ENCODE measurements at regions not wholly inside any gene's neighbourhood (a gene's known extent, or its start where the extent isn't known, plus 50 kb on each side); places are given as distances from the start of the nearest gene placed in this dataset.

DNA sequence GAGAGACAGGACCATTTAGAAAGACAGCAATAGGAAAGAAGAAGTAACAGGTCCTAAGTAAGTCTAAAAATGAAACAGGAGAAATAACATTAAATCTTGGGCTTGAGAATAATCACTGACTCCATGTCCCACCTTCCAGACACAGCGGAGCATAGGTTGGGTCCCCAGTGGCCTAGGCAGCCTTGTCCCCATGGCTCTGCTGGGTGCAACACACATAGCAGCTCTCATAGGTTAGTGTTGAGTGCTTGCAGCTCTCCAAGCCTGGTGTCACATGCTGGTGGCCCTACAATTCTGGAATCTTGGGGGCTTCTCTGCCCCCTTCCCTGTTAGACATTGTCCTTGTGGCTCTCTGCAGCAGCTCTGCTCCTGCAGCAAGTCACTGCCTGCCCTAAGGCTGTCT lies 952.8 kb upstream of the ADGRL2 start:
- TF ChIP-seq CTCF (IDR thresholded peaks at IDR 0.05; ENCODE audit: insufficient read depth, low read length, poor library complexity, severe bottlenecking), result no peak
- TF ChIP-seq EZH2phosphoT487 (conservative IDR thresholded peaks at IDR 0.05; ENCODE audit: low read length), result no peak

Data from SU-DHL-6 (cell line).